H1 (cell line): ENCODE measurements at regions not wholly inside any gene's neighbourhood (a gene's known extent, or its start where the extent isn't known, plus 50 kb on each side); places are given as distances from the start of the nearest gene placed in this dataset.

Experiments used
- CTCF ChIA-PET: fragments of 300-600 bp; sonication (Branson Sonifier 250); formaldehyde crosslinking; loops from one replicate; lab custom pipeline; 2021; ENCODE audit not compliant: partially characterized antibody; lab: Charles Lee
- POLR2A ChIA-PET: fragments of 300-600 bp; sonication (Branson Sonifier 250); formaldehyde crosslinking; loops from one replicate; lab custom pipeline; 2021; ENCODE audit warnings: inconsistent platforms; ENCODE audit not compliant: partially characterized antibody; lab: Charles Lee
- DNase-seq, 2 experiments: peaks; one replicate each; pipeline versions ENCODE4 v3.0.0 to v3.0.0-alpha.2; 2010 to 2022; ENCODE audit warnings: low spot score in 2 of 2, low read depth in 1 of 2, mixed read lengths in 1 of 2
- FAIRE-seq: peaks from 2 replicates; lab custom pipeline; 2011; peaks lifted over from hg19 to GRCh38; lab: Jason Lieb, UNC
- H2AFZ ChIP-seq: 2 replicates; pipeline ENCODE4 v1.8.1; 2012; ENCODE audit warnings: low read length, inconsistent platforms
- H2AK5ac ChIP-seq: 2 replicates; pipeline ENCODE4 v1.6.1; 2013; ENCODE audit warnings: low read depth, low read length
- H2BK120ac ChIP-seq: replicated peaks from 2 replicates; pipeline ENCODE3; 2013; ENCODE audit warnings: low read depth, low read length, inconsistent platforms
- H2BK12ac ChIP-seq: 2 replicates; pipeline ENCODE4 v1.6.1; 2013; ENCODE audit warnings: low read depth, low read length
- H2BK15ac ChIP-seq: 2 replicates; pipeline ENCODE4 v1.6.1; 2013; ENCODE audit warnings: low read length
- H2BK20ac ChIP-seq: 2 replicates; pipeline ENCODE4 v1.6.1; 2013; ENCODE audit warnings: low read length
- H2BK5ac ChIP-seq: 2 replicates; pipeline ENCODE4 v1.6.1; 2013; ENCODE audit warnings: low read depth, low read length
- H3K14ac ChIP-seq: 2 replicates; pipeline ENCODE4 v1.6.1; 2013; ENCODE audit warnings: inconsistent platforms; ENCODE audit not compliant: insufficient read length
- H3K18ac ChIP-seq: 2 replicates; pipeline ENCODE4 v1.6.1; 2013; ENCODE audit warnings: low read length; ENCODE audit errors: extremely low read depth
- H3K23ac ChIP-seq: 2 replicates; pipeline ENCODE4 v1.6.1; 2013; ENCODE audit warnings: inconsistent platforms; ENCODE audit not compliant: insufficient read length
- H3K23me2 ChIP-seq: 2 replicates; pipeline ENCODE4 v1.6.1; 2013; ENCODE audit warnings: low read depth, low read length
- H3K27ac ChIP-seq: 2 replicates; pipeline ENCODE4 v1.6.1; 2011; ENCODE audit warnings: low read depth, low read length, inconsistent platforms
- H3K27me3 ChIP-seq, 4 experiments: replicated peaks in 1 of 4; 1 replicate in 1 of 4; 2 replicates in 3 of 4; pipeline versions ENCODE4 v1.6.1 to v1.8.1; 2011 to 2013; ENCODE audit warnings: low read length in 3 of 4, mild to moderate bottlenecking in 3 of 4, inconsistent platforms in 2 of 4, mixed read lengths in 2 of 4, moderate library complexity in 1 of 4; ENCODE audit not compliant: control insufficient read depth in 3 of 4, insufficient read depth in 3 of 4; ENCODE audit errors: extremely low read depth in 1 of 4
- H3K36me3 ChIP-seq, 4 experiments: 2 replicates each; pipeline versions ENCODE4 v1.6.1 to v1.8.1; 2011 to 2013; ENCODE audit warnings: mild to moderate bottlenecking in 4 of 4, low read length in 3 of 4, moderate library complexity in 2 of 4, control low read depth in 1 of 4, inconsistent platforms in 1 of 4; ENCODE audit not compliant: insufficient read depth in 4 of 4, control insufficient read depth in 2 of 4
- H3K4ac ChIP-seq: replicated peaks from 2 replicates; pipeline ENCODE3; 2013; ENCODE audit warnings: low read length, low read depth, mixed read lengths, inconsistent platforms; ENCODE audit not compliant: insufficient read length
- H3K4me1 ChIP-seq, 4 experiments: replicated peaks in 1 of 4; 1 replicate in 1 of 4; 2 replicates in 3 of 4; pipeline versions ENCODE4 v1.6.1 to v1.8.1; 2011 to 2013; ENCODE audit warnings: low read length in 3 of 4, inconsistent platforms in 2 of 4, mixed read lengths in 1 of 4; ENCODE audit not compliant: insufficient read depth in 4 of 4, control insufficient read depth in 3 of 4
- H3K4me2 ChIP-seq, 2 experiments: 2 replicates each; pipeline versions ENCODE4 v1.6.1 to v1.8.1; 2011 to 2013; ENCODE audit warnings: low read depth in 2 of 2, low read length in 2 of 2, control low read depth in 1 of 2, inconsistent platforms in 1 of 2, mild to moderate bottlenecking in 1 of 2; ENCODE audit not compliant: insufficient read depth in 1 of 2
- H3K4me3 ChIP-seq, 4 experiments: fragments of 200-600, 300-600 bp in 1 of 4; sonication (generic), shearing (Covaris generic), sonication (Bioruptor Twin) in 1 of 4; 2 replicates each; pipeline versions ENCODE4 v1.5.1 to v1.8.1; 2011 to 2016; ENCODE audit warnings: low read length in 4 of 4, low read depth in 3 of 4, control low read depth in 2 of 4, inconsistent platforms in 2 of 4, mild to moderate bottlenecking in 2 of 4, mixed read lengths in 1 of 4, moderate library complexity in 1 of 4; ENCODE audit not compliant: insufficient read depth in 2 of 4; ENCODE audit errors: extremely low read depth in 1 of 4
- H3K56ac ChIP-seq: replicated peaks from 2 replicates; pipeline ENCODE3; 2013; ENCODE audit warnings: low read depth, mild to moderate bottlenecking, mixed read lengths, low read length, inconsistent platforms; ENCODE audit not compliant: insufficient read length
- H3K79me1 ChIP-seq: 2 replicates; pipeline ENCODE4 v1.6.1; 2013; ENCODE audit warnings: low read depth, low read length, control low read depth
- H3K79me2 ChIP-seq, 2 experiments: 2 replicates each; pipeline versions ENCODE4 v1.6.1 to v1.8.1; 2012 to 2013; ENCODE audit warnings: low read length in 2 of 2, mild to moderate bottlenecking in 2 of 2, inconsistent platforms in 1 of 2; ENCODE audit not compliant: insufficient read depth in 2 of 2, control insufficient read depth in 1 of 2
- H3K9ac ChIP-seq, 4 experiments: replicated peaks in 1 of 4; 1 replicate in 1 of 4; 2 replicates in 3 of 4; pipeline versions ENCODE4 v1.6.1 to v1.8.1; 2011 to 2013; ENCODE audit warnings: low read depth in 3 of 4, low read length in 3 of 4, control low read depth in 2 of 4, mild to moderate bottlenecking in 2 of 4, moderate library complexity in 2 of 4, inconsistent platforms in 1 of 4; ENCODE audit errors: extremely low read depth in 1 of 4
- H3K9me3 ChIP-seq, 2 experiments: 2 replicates each; pipeline versions ENCODE4 v1.6.1 to v1.8.1; 2012 to 2013; ENCODE audit warnings: mild to moderate bottlenecking in 2 of 2, moderate library complexity in 2 of 2, control low read depth in 1 of 2, inconsistent platforms in 1 of 2, low read depth in 1 of 2, low read length in 1 of 2, mixed read lengths in 1 of 2; ENCODE audit not compliant: insufficient read depth in 2 of 2
- H4K20me1 ChIP-seq, 2 experiments: replicated peaks in 1 of 2; 2 replicates each; pipeline versions ENCODE3 to v1.8.1; 2011 to 2013; ENCODE audit warnings: inconsistent platforms in 2 of 2, low read length in 2 of 2, mild to moderate bottlenecking in 1 of 2; ENCODE audit not compliant: insufficient read depth in 2 of 2, control insufficient read depth in 1 of 2
- H4K5ac ChIP-seq: 2 replicates; pipeline ENCODE4 v1.6.1; 2013; ENCODE audit warnings: low read length, low read depth, mixed read lengths, inconsistent platforms; ENCODE audit not compliant: insufficient read length
- H4K8ac ChIP-seq: 2 replicates; pipeline ENCODE4 v1.8.0; 2013; ENCODE audit warnings: mild to moderate bottlenecking, moderate library complexity, low read length, inconsistent platforms; ENCODE audit not compliant: insufficient read depth; ENCODE audit errors: extremely low read depth
- H4K91ac ChIP-seq: replicated peaks from 2 replicates; pipeline ENCODE3; 2013; ENCODE audit warnings: low read length, mixed read lengths, inconsistent platforms; ENCODE audit not compliant: insufficient read length
- ASH2L ChIP-seq: fragments of 200-600, 300-600 bp; sonication (generic); IDR thresholded peaks from one replicate; pipeline ENCODE4 v1.7.1; 2017; ENCODE audit warnings: low read length
- CHD2 ChIP-seq: IDR thresholded peaks from 2 replicates; pipeline ENCODE4 v1.6.1; 2012; ENCODE audit warnings: low read length, improper control_type of control experiment
- KDM4A ChIP-seq: IDR thresholded peaks from one replicate; pipeline ENCODE4 v1.7.1; 2012; ENCODE audit warnings: low read depth, mild to moderate bottlenecking, moderate library complexity, low read length, inconsistent platforms; ENCODE audit not compliant: severe bottlenecking
- SP4 ChIP-seq: IDR thresholded peaks from 2 replicates; pipeline ENCODE4 v1.6.1; 2012; ENCODE audit warnings: low read length, inconsistent platforms
- TEAD4 ChIP-seq: IDR thresholded peaks from 2 replicates; pipeline ENCODE4 v1.6.1; 2012; ENCODE audit warnings: low read depth, low read length, inconsistent platforms, mixed read lengths
- WGBS, 2 experiments: shearing (Covaris generic) in 1 of 2; methylation state at CpG; one replicate each; pipeline versions ENCODE4 v1.1.6 to v1.1.7; 2013 to 2015; ENCODE audit warnings: low lambda C conversion rate in 2 of 2, mixed read lengths in 2 of 2, inconsistent platforms in 1 of 2, low coverage in 1 of 2, missing lambda C conversion rate in 1 of 2; ENCODE audit not compliant: insufficient replicate concordance in 2 of 2, insufficient coverage in 1 of 2, insufficient read length in 1 of 2; ENCODE audit errors: extremely low coverage in 1 of 2, missing lambda C conversion rate in 1 of 2; 5-methylcytosine and 5-hydroxymethylcytosine counted together

- Histone ChIP-seq H3K4me2 (no peak overlapping the region), H4K5ac (no peak overlapping the region), H3K23ac (no peak overlapping the region), H3K9ac (no peak overlapping the region), H3K27ac (no peak overlapping the region), H2BK120ac (no peak overlapping the region), H3K4me1 (no peaks in the 10 kb centered on the region), H3K36me3 (no peaks in the 10 kb centered on the region), H2BK20ac (no peak overlapping the region), H3K18ac (no peak overlapping the region), H4K20me1 (no peaks in the 10 kb centered on the region), H3K23me2 (no peaks in the 10 kb centered on the region), H3K14ac (no peak overlapping the region), H3K9me3 (no peaks in the 10 kb centered on the region), H3K27me3 (no peaks in the 10 kb centered on the region), H3K4me3 (no peak overlapping the region), H2AFZ (no peak overlapping the region), H2BK15ac (no peak overlapping the region), H2BK5ac (no peak overlapping the region), H3K79me2 (no peaks in the 10 kb centered on the region), H4K91ac (no peak overlapping the region), H3K56ac (no peak overlapping the region), H2AK5ac (no peak overlapping the region), H4K8ac (no peak overlapping the region), H2BK12ac (no peak overlapping the region), H3K79me1 (no peaks in the 10 kb centered on the region), H3K4ac (no peak overlapping the region)
- 91% methylated on average over 2 of the region's 2 CpGs; no CpG with 5 or more reads in 1 of the 2 experiments for WGBS, 2 experiments
- ChIA-PET POLR2A (no interaction called here), CTCF (interaction anchor here (0.8 to 1.0 kb wide), 2 partner anchors 31 to 235 kb away, joined by 4 read pairs; no protein-coding TSS in a partner anchor)
- FAIRE-seq: no peak
- TF ChIP-seq CHD2: no peak
- no peak for TF ChIP-seq KDM4A
- TF ChIP-seq TEAD4: no peak
- TF ChIP-seq ASH2L: no peak
- TF ChIP-seq SP4: no peak
- no peak for DNase-seq
These were observed 353.0 kb upstream of the TMTC1 start for GRCh38 chr12:30136696-30137095.
